HepG2 (cell line): ENCODE measurements at regions not wholly inside any gene's neighbourhood (a gene's known extent, or its start where the extent isn't known, plus 50 kb on each side); places are given as distances from the start of the nearest gene placed in this dataset.

Experiments used
- AFF4 ChIP-seq: sonication (generic); formaldehyde crosslinking; IDR thresholded peaks from 2 replicates; pipeline ENCODE4 v1.4.0; 2020; ENCODE audit warnings: missing genetic modification reagents
- AGO1 ChIP-seq: fragments of 200-400 bp; formaldehyde crosslinking; IDR thresholded peaks from 2 replicates; pipeline ENCODE4 v1.6.1; 2017; ENCODE audit warnings: mild to moderate bottlenecking, low read depth, low read length, moderate library complexity; ENCODE audit not compliant: poor library complexity, severe bottlenecking
- KDM3A ChIP-seq: IDR thresholded peaks from 2 replicates; pipeline ENCODE4 v1.6.1; 2018; ENCODE audit warnings: low read depth, missing compliant biosample characterization
- NFYC ChIP-seq: IDR thresholded peaks from 2 replicates; pipeline ENCODE4 v1.6.1; 2016; ENCODE audit warnings: missing genetic modification reagents, missing compliant biosample characterization
- RXRA ChIP-seq: sonication (generic); formaldehyde crosslinking; IDR thresholded peaks from 2 replicates; pipeline ENCODE4 v1.5.1; 2020; ENCODE audit warnings: missing genetic modification reagents
- SIN3A ChIP-seq: IDR thresholded peaks from 2 replicates; pipeline ENCODE4 v1.6.1; 2011; ENCODE audit warnings: low read depth, mild to moderate bottlenecking, control low read depth, low read length, borderline replicate concordance
- SP5 ChIP-seq: IDR thresholded peaks from 2 replicates; pipeline ENCODE4 v1.6.1; 2016; ENCODE audit warnings: low read depth, borderline replicate concordance
- TCF12 ChIP-seq, 2 experiments: fragments of 450-650 bp in 1 of 2; sonication (generic) in 1 of 2; formaldehyde crosslinking in 1 of 2; IDR thresholded peaks; 2 replicates each; pipeline versions ENCODE4 v1.6.1 to v1.8.0; 2017 to 2022; ENCODE audit warnings: antibody characterized with exemption in 1 of 2, mild to moderate bottlenecking in 1 of 2, missing genetic modification reagents in 1 of 2, moderate library complexity in 1 of 2
- ZNF20 ChIP-seq: sonication (generic); formaldehyde crosslinking; IDR thresholded peaks from 2 replicates; pipeline ENCODE4 v1.4.0; 2020; ENCODE audit warnings: mild to moderate bottlenecking, moderate library complexity, missing genetic modification reagents
- ZNF484 ChIP-seq: sonication (generic); formaldehyde crosslinking; IDR thresholded peaks from 2 replicates; pipeline ENCODE4 v1.5.1; 2020; ENCODE audit warnings: mild to moderate bottlenecking, low read depth, missing genetic modification reagents, borderline replicate concordance
- ZNF577 ChIP-seq: sonication (generic); formaldehyde crosslinking; IDR thresholded peaks from 2 replicates; pipeline ENCODE4 v1.4.0; 2020; ENCODE audit warnings: mild to moderate bottlenecking, low read depth, missing genetic modification reagents, borderline replicate concordance

GRCh38 chr10:20977300-20977699 lies 80.2 kb upstream of the NEBL start (continued):
- TF ChIP-seq NFYC (CRISPR knock-in tag) (no peak), SIN3A (no peak), TCF12 (IDR thresholded peaks at IDR 0.05) (no peak), TCF12 (CRISPR knock-in tag; IDR thresholded peaks at IDR 0.05) (no peak), ZNF577 (CRISPR knock-in tag) (no peak), KDM3A (CRISPR knock-in tag) (no peak), AFF4 (CRISPR knock-in tag) (no peak), AGO1 (no peak), RXRA (CRISPR knock-in tag) (no peak), ZNF484 (CRISPR knock-in tag) (no peak), ZNF20 (no peak), SP5 (CRISPR knock-in tag) (no peak)
